IMR-90 (cell line): ENCODE measurements at regions not wholly inside any gene's neighbourhood (a gene's known extent, or its start where the extent isn't known, plus 50 kb on each side); places are given as distances from the start of the nearest gene placed in this dataset.

Experiments
- BHLHE40 ChIP-seq: fragments of 150-350 bp; IDR thresholded peaks from 2 replicates; pipeline ENCODE4 v1.6.1; 2016; ENCODE audit warnings: mild to moderate bottlenecking, low read depth, low read length
- CHD1 ChIP-seq: IDR thresholded peaks from 2 replicates; pipeline ENCODE4 v1.6.1; 2012; ENCODE audit warnings: low read depth, low read length, improper control_type of control experiment
- MAFK ChIP-seq: IDR thresholded peaks from 2 replicates; pipeline ENCODE4 v1.6.1; 2012; ENCODE audit warnings: low read depth, low read length, improper control_type of control experiment
- MAZ ChIP-seq: IDR thresholded peaks from 2 replicates; pipeline ENCODE4 v1.6.1; 2012; ENCODE audit warnings: low read depth, mild to moderate bottlenecking, low read length, improper control_type of control experiment, moderate library complexity, borderline replicate concordance
- SMC3 ChIP-seq: fragments of 150-350 bp; IDR thresholded peaks from 2 replicates; pipeline ENCODE4 v1.6.1; 2016; ENCODE audit warnings: low read depth, mild to moderate bottlenecking, antibody characterized with exemption, low read length, moderate library complexity
- TF ChIP-seq, protein P1 (sequence below): conservative IDR thresholded peaks from 2 replicates; pipeline ENCODE4 v1.5.1; 2012; ENCODE audit warnings: mild to moderate bottlenecking, low read depth, low read length, improper control_type of control experiment
- TF ChIP-seq, protein P2 (sequence below): fragments of 150-350 bp; IDR thresholded peaks from 2 replicates; pipeline ENCODE4 v1.6.1; 2017; ENCODE audit warnings: mild to moderate bottlenecking, antibody characterized with exemption, low read length, low read depth

DNA sequence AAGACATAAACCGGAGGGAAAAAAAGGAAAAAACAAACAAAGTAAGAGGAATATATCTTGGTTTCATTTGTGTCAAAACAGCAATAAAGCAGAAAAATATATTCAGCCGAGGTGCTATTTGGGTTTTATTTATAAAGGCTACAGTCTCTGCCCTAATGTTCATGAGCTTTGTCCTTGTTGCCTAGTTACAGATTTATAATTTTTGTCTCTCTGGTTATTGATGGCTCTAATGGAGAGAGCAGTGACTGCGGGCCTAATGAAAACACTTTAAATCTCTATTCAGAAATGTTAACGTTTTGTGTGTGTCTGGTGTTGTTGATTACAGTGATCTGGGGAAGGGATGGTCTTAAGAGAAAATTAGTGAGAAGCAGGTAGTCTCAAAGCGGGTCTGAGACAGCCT lies 854.0 kb upstream of the LRRTM1 start:
- TF ChIP-seq, protein P1, sequence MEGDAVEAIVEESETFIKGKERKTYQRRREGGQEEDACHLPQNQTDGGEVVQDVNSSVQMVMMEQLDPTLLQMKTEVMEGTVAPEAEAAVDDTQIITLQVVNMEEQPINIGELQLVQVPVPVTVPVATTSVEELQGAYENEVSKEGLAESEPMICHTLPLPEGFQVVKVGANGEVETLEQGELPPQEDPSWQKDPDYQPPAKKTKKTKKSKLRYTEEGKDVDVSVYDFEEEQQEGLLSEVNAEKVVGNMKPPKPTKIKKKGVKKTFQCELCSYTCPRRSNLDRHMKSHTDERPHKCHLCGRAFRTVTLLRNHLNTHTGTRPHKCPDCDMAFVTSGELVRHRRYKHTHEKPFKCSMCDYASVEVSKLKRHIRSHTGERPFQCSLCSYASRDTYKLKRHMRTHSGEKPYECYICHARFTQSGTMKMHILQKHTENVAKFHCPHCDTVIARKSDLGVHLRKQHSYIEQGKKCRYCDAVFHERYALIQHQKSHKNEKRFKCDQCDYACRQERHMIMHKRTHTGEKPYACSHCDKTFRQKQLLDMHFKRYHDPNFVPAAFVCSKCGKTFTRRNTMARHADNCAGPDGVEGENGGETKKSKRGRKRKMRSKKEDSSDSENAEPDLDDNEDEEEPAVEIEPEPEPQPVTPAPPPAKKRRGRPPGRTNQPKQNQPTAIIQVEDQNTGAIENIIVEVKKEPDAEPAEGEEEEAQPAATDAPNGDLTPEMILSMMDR = no peak
- TF ChIP-seq BHLHE40 (no peak), MAZ (no peak), CHD1 (no peak), MAFK (no peak), SMC3 (no peak)
- TF ChIP-seq, protein P2, sequence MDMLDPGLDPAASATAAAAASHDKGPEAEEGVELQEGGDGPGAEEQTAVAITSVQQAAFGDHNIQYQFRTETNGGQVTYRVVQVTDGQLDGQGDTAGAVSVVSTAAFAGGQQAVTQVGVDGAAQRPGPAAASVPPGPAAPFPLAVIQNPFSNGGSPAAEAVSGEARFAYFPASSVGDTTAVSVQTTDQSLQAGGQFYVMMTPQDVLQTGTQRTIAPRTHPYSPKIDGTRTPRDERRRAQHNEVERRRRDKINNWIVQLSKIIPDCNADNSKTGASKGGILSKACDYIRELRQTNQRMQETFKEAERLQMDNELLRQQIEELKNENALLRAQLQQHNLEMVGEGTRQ = no peak
